Hepatocyte (in vitro differentiated cells): ENCODE measurements at regions not wholly inside any gene's neighbourhood (a gene's known extent, or its start where the extent isn't known, plus 50 kb on each side); places are given as distances from the start of the nearest gene placed in this dataset.

ENCODE experiments used
- CTCF ChIP-seq: fragments of 200-600 bp; sonication (generic); IDR thresholded peaks from 2 replicates; pipeline ENCODE4 v1.5.1; 2016; ENCODE audit warnings: antibody characterized with exemption, mild to moderate bottlenecking; ENCODE audit not compliant: poor library complexity
- EZH2 ChIP-seq: fragments of 200-600 bp; sonication (generic); IDR thresholded peaks from 2 replicates; pipeline ENCODE4 v1.6.1; 2016; ENCODE audit warnings: antibody characterized with exemption, mild to moderate bottlenecking, borderline replicate concordance
- EZH2phosphoT487 ChIP-seq: fragments of 200-600 bp; sonication (generic); IDR thresholded peaks from one replicate; pipeline ENCODE4 v1.6.1; 2018; ENCODE audit warnings: antibody characterized with exemption, mild to moderate bottlenecking, low read depth, moderate library complexity; ENCODE audit not compliant: unreplicated experiment, severe bottlenecking

DNA sequence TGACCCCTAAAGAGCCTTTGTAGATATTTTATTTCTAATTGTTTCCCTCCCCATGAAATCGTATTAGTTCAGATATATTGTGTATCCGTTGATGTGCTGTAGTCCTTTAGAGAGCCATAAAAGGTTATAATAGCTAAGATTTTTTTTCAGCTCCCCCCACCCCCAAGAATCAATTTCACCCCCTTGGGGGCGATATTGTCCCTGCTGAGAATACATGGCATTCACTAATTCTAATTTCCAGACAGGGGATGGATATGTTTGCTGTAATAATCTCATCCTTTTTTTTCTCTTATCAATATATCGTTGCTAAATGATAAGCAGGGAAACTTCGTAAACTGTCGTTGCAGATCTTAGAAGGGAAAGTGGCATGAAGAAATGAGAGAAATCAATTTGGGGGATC is 530.7 kb downstream of the TMEM182 start:
- TF ChIP-seq CTCF (peak; percentile 12), EZH2 (no peak), EZH2phosphoT487 (no peak)
